ENCODE measurements at regions not wholly inside any gene's neighbourhood (a gene's known extent, or its start where the extent isn't known, plus 50 kb on each side); places are given as distances from the start of the nearest gene placed in this dataset.

DNA sequence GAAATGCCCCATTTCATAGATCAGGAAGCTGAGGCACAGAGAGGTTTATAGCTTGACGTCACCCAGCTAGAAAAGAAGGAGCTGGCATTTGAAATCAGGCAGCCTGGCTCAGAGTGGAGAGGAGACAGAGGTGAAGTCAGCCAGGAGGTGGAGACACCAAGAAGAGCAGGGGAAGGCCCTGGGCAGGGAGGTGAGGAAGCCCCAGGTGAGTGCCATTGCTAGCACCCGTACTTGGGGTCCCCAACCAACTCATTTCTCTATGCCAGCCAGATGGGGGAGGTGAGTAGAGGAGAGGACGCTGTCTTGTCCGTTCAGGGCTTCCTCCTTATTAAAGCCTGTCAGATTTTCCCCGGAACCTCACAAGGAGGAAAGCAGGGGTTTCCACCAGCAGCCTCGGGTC lies 149.6 kb upstream of the TLE3 start:
- TF ChIP-seq, protein P1, sequence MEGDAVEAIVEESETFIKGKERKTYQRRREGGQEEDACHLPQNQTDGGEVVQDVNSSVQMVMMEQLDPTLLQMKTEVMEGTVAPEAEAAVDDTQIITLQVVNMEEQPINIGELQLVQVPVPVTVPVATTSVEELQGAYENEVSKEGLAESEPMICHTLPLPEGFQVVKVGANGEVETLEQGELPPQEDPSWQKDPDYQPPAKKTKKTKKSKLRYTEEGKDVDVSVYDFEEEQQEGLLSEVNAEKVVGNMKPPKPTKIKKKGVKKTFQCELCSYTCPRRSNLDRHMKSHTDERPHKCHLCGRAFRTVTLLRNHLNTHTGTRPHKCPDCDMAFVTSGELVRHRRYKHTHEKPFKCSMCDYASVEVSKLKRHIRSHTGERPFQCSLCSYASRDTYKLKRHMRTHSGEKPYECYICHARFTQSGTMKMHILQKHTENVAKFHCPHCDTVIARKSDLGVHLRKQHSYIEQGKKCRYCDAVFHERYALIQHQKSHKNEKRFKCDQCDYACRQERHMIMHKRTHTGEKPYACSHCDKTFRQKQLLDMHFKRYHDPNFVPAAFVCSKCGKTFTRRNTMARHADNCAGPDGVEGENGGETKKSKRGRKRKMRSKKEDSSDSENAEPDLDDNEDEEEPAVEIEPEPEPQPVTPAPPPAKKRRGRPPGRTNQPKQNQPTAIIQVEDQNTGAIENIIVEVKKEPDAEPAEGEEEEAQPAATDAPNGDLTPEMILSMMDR (conservative IDR thresholded peaks at IDR 0.05; ENCODE audit: low read depth, low read length) = no peak
- TF ChIP-seq EZH2 (IDR thresholded peaks at IDR 0.05; ENCODE audit: borderline replicate concordance, low read depth, low read length, poor library complexity, severe bottlenecking) = no peak

All from A673 (cell line).